OCI-LY3 (cell line): ENCODE measurements at regions not wholly inside any gene's neighbourhood (a gene's known extent, or its start where the extent isn't known, plus 50 kb on each side); places are given as distances from the start of the nearest gene placed in this dataset.

Source experiments
- H2AFZ ChIP-seq: fragments of 200-600, 300-600 bp; shearing (Covaris generic); 2 replicates; pipeline ENCODE4 v1.6.0; 2014; ENCODE audit warnings: antibody characterized with exemption, low read depth, low read length
- H3K27ac ChIP-seq: fragments of 200-600, 300-600 bp; sonication (generic); 2 replicates; pipeline ENCODE4 v1.5.1; 2014; ENCODE audit warnings: mild to moderate bottlenecking, low read length, moderate library complexity, mixed read lengths
- H3K27me3 ChIP-seq: fragments of 200-600, 300-600 bp; sonication (generic); 2 replicates; pipeline ENCODE4 v1.6.1; 2014; ENCODE audit warnings: low read depth, low read length, mixed read lengths
- H3K36me3 ChIP-seq: fragments of 200-600, 300-600 bp; sonication (generic); replicated peaks from 2 replicates; pipeline ENCODE3; 2014; ENCODE audit warnings: low read depth, low read length, mixed read lengths
- H3K4me1 ChIP-seq: fragments of 300-600, 200-600 bp; sonication (generic); 2 replicates; pipeline ENCODE4 v1.6.1; 2014; ENCODE audit warnings: low read length, mixed read lengths
- H3K4me2 ChIP-seq: fragments of 200-600, 300-600 bp; sonication (generic); 2 replicates; pipeline ENCODE4 v1.6.1; 2014; ENCODE audit warnings: low read length, mixed read lengths
- H3K4me3 ChIP-seq: fragments of 300-600, 200-600 bp; sonication (generic); 2 replicates; pipeline ENCODE4 v1.5.1; 2014; ENCODE audit warnings: antibody characterized with exemption, mild to moderate bottlenecking, low read length, moderate library complexity
- H3K79me2 ChIP-seq: fragments of 300-600, 200-600 bp; shearing (Covaris generic); 2 replicates; pipeline ENCODE4 v1.6.1; 2014; ENCODE audit warnings: mild to moderate bottlenecking, low read length, mixed read lengths
- H3K9ac ChIP-seq: fragments of 300-600, 200-600 bp; shearing (Covaris generic); 2 replicates; pipeline ENCODE4 v1.6.0; 2014; ENCODE audit warnings: mild to moderate bottlenecking, low read length, moderate library complexity
- H3K9me3 ChIP-seq: fragments of 200-600, 300-600 bp; shearing (Covaris generic); 2 replicates; pipeline ENCODE4 v1.6.1; 2014; ENCODE audit warnings: low read length, mixed read lengths; ENCODE audit not compliant: insufficient read depth
- H4K20me1 ChIP-seq: fragments of 200-600, 300-600 bp; sonication (generic); 2 replicates; pipeline ENCODE4 v1.6.1; 2016; ENCODE audit warnings: low read length, mixed read lengths; ENCODE audit not compliant: insufficient read depth
- CTCF ChIP-seq: fragments of 200-600, 300-600 bp; sonication (generic); IDR thresholded peaks from 2 replicates; pipeline ENCODE4 v1.5.1; 2014; ENCODE audit warnings: antibody characterized with exemption, low read length, low read depth
- EZH2phosphoT487 ChIP-seq: fragments of 200-600 bp; shearing (Covaris generic); IDR thresholded peaks from 2 replicates; pipeline ENCODE4 v1.6.1; 2018; ENCODE audit warnings: antibody characterized with exemption, mixed run types, low read depth

GRCh38 chr16:65576139-65576538 lies 454.3 kb upstream of the CDH11 start:
- Histone ChIP-seq H3K27ac (no peak overlapping the region), H2AFZ (no peak overlapping the region), H3K4me2 (no peak overlapping the region), H4K20me1 (no peaks in the 10 kb centered on the region), H3K4me3 (no peak overlapping the region), H3K27me3 (no peaks in the 10 kb centered on the region), H3K79me2 (no peaks in the 10 kb centered on the region), H3K9me3 (no peaks in the 10 kb centered on the region), H3K9ac (no peak overlapping the region), H3K36me3 (no peaks in the 10 kb centered on the region), H3K4me1 (no peaks in the 10 kb centered on the region)
- no peak for TF ChIP-seq EZH2phosphoT487
- no peak for TF ChIP-seq CTCF

GRCh38 chr16:65574326-65574966 lies 452.6 kb upstream of the CDH11 start:
- Histone ChIP-seq H3K9me3 (no peaks in the 10 kb centered on the region), H2AFZ (no peak overlapping the region), H3K9ac (no peak overlapping the region), H3K4me1 (no peaks in the 10 kb centered on the region), H3K4me3 (no peak overlapping the region), H3K27me3 (no peaks in the 10 kb centered on the region), H3K79me2 (no peaks in the 10 kb centered on the region), H3K4me2 (no peak overlapping the region), H3K36me3 (no peaks in the 10 kb centered on the region), H4K20me1 (no peaks in the 10 kb centered on the region), H3K27ac (no peak overlapping the region)
- no peak for TF ChIP-seq CTCF
- TF ChIP-seq EZH2phosphoT487: no peak

- no peaks in the 10 kb centered on the region for H3K79me2 ChIP-seq
- H3K36me3 ChIP-seq: no peaks in the 10 kb centered on the region
- no peaks in the 10 kb centered on the region for H4K20me1 ChIP-seq
- H3K27ac ChIP-seq: no peak overlapping the region
- no peak overlapping the region for H3K9ac ChIP-seq
- H3K4me3 ChIP-seq: no peak overlapping the region
- no peak overlapping the region for H3K4me2 ChIP-seq
- H3K9me3 ChIP-seq: no peaks in the 10 kb centered on the region
- H3K4me1 ChIP-seq: no peaks in the 10 kb centered on the region
- H2AFZ ChIP-seq: no peak overlapping the region
- TF ChIP-seq EZH2phosphoT487 (no peak), CTCF (no peak)
- no peaks in the 10 kb centered on the region for H3K27me3 ChIP-seq
These were observed 450.3 kb upstream of the CDH11 start for GRCh38 chr16:65572156-65572555.

- H3K4me3 ChIP-seq: no peak overlapping the region
- TF ChIP-seq CTCF (no peak), EZH2phosphoT487 (no peak)
- no peaks in the 10 kb centered on the region for H3K79me2 ChIP-seq
- H3K9me3 ChIP-seq: no peaks in the 10 kb centered on the region
- no peak overlapping the region for H3K9ac ChIP-seq
- no peak overlapping the region for H3K27ac ChIP-seq
- H3K27me3 ChIP-seq: no peaks in the 10 kb centered on the region
- no peaks in the 10 kb centered on the region for H4K20me1 ChIP-seq
- H3K4me2 ChIP-seq: no peak overlapping the region
- no peaks in the 10 kb centered on the region for H3K36me3 ChIP-seq
- H3K4me1 ChIP-seq: no peaks in the 10 kb centered on the region
- H2AFZ ChIP-seq: no peak overlapping the region
These were observed 448.4 kb upstream of the CDH11 start for GRCh38 chr16:65570261-65570660.
